ENCODE measurements at regions not wholly inside any gene's neighbourhood (a gene's known extent, or its start where the extent isn't known, plus 50 kb on each side); places are given as distances from the start of the nearest gene placed in this dataset.

DNA sequence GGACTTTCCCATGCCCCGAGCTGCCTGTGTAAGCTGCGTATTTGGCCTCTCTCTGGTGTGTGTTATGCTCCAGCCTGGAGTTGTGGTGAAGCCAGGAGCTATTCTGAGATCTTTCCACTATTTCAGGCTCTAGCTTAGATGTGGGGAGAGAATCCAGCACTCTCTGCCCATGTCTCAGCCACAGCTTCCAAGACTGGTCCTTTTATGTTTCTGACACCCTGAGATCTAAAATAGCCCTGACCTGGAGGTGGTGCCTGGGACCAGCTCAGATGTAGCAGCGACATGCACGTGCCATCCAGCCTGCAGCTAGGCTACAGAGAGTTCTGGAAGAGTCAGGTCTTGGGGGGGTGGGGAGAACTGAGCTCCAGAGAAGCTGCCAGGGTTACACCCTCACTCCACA, 76.5 kb downstream of the TENT5C start:
- no peak overlapping the region for H3K4me3 ChIP-seq (replicated peaks in 1 of 2; ENCODE audit: low read depth in 2 of 2, low read length in 2 of 2)
- TF ChIP-seq, protein P1, sequence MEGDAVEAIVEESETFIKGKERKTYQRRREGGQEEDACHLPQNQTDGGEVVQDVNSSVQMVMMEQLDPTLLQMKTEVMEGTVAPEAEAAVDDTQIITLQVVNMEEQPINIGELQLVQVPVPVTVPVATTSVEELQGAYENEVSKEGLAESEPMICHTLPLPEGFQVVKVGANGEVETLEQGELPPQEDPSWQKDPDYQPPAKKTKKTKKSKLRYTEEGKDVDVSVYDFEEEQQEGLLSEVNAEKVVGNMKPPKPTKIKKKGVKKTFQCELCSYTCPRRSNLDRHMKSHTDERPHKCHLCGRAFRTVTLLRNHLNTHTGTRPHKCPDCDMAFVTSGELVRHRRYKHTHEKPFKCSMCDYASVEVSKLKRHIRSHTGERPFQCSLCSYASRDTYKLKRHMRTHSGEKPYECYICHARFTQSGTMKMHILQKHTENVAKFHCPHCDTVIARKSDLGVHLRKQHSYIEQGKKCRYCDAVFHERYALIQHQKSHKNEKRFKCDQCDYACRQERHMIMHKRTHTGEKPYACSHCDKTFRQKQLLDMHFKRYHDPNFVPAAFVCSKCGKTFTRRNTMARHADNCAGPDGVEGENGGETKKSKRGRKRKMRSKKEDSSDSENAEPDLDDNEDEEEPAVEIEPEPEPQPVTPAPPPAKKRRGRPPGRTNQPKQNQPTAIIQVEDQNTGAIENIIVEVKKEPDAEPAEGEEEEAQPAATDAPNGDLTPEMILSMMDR (IDR thresholded peaks at IDR 0.05; ENCODE audit: low read depth, low read length), result no peak
- no peak for DNase-seq (ENCODE audit: low read depth in 2 of 2)

DNA sequence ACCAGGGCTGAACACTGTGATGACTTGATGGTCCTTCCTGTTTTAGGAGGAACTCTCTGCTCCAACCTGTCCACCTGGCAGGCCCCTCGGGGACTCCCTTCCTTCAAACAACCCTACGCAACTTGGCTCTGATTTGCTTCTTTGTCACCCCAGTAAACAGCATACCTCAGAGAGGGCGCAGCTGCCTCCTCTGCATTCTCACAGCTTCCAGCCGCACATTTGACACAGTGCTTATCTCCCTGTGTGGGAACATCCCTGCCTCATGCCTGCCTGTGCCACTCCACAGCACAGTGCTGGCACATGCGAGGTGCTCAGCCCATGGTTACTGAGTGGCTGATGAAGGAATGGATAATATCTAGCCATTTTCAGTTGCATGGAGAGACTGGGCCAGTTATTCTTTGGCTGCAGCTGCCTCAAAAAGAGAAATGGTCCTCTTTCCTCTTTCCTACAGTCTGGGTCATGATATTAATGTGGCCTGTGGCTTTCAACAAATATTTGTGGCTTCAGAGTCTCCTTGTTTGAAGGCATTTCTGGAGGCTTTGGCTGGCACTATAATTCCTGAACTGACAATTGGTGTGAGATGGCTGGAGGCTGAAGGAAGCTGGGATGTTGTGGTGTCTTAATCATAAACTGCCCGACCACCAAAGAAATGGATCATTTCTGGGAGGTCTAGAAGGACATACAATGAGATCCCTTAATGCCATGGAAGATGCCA, 77.9 kb downstream of the TENT5C start:
- TF ChIP-seq, protein P1 (IDR thresholded peaks at IDR 0.05; ENCODE audit: low read depth, low read length), result no peak

DNA sequence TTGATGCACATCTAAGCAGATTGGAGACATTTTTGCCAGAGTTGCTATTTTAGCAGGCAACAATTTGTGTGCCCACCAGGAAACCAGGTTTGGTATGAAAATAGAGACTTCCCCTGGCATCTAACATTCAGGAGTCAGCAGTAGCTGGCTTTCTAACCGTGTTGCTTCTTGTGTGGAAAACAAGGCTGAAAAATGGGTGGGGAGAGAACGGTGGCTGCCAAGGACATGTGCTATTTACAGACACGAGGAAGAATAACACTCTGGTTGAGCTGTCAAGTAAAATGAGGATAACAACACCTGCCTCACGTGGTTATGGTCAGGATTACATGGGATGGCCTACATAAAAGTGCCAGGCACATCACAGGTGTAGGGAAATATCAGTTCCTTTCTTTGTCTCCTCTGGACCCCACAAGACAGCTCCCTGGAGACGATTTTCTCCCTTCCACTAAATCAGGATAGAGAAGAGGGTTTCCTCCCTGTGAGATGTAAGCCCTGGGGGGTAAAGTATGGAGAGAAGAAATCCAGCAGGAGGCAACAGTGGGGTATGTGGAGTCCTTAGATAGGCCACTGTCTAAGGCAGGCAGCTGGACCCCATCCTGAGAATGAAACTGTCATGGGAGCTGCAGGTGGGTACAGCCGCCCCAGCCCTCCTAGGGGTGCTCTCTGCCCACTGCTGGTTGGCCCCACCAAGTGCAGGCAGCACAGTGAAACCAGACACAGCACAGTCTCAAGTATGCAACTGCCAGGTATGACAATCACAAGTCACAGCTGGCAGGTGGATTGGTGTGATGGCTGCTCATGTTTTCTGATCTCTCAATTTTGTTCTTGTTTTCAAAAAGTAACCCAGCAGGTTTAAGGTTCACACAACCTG, 80.3 kb downstream of the TENT5C start:
- no peak overlapping the region for H3K4me3 ChIP-seq (replicated peaks in 1 of 2; ENCODE audit: low read depth in 2 of 2, low read length in 2 of 2)
- no peak for DNase-seq (ENCODE audit: low read depth in 2 of 2)
- TF ChIP-seq, protein P1 (IDR thresholded peaks at IDR 0.05; ENCODE audit: low read depth, low read length), result no peak

More for the DNA sequence above, 77.9 kb downstream of the TENT5C start:
- no peak overlapping the region for H3K4me3 ChIP-seq (replicated peaks in 1 of 2; ENCODE audit: low read depth in 2 of 2, low read length in 2 of 2)
- peak in 1 of 2 donors; percentile 44 for DNase-seq (ENCODE audit: low read depth in 2 of 2)

DNA sequence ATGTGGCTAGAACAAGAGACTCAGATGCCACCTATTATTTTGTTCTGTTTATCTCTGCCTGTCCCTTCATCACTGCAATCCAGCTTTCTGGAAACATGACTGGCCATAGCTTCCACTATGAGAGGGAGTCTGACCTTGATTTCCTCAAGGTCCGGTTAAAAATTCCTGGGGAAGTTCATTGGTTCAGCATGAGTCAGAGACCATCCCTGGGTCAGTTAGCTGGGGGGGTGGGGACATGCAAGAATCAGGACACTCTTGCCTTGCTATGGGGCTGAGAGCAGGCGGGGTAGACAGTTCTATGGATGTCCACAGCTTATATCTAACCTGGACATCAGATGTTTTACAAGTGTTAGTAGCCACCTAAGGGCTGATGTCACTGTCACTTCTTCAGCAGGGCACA, 81.1 kb downstream of the TENT5C start:
- peak; percentile 19 to 69 for DNase-seq (ENCODE audit: low read depth in 2 of 2)
- TF ChIP-seq, protein P1 (IDR thresholded peaks at IDR 0.05; ENCODE audit: low read depth, low read length), result no peak

DNA sequence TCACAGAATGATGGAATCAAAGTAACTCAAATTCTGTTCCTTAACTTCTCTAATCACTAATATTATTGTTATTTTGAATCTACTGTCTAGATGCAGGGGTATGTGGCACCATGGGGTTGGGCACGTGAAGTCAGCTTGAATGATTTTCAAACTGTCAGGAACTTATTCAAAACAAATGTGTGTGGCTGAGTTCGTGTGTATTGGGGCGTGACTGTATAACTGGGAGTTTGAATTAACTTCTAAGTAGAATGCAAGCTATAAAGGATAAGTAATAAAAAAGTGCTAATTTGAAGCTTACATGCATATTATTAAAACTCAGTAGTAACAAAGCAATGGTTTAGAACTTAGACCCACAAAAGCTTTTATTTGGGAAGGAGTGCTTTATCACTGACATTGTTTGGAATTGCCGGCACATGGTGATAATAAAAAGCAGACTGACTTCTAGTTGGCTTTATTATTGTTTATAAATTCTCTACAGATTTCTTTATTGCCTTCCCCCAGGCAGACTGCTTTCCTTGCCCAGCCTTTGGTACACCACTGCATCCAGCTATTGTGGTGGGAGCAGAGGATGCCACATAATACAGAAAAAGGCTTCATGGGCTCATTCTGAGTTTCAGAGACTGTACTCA, 84.3 kb downstream of the TENT5C start:
- TF ChIP-seq, protein P1 (IDR thresholded peaks at IDR 0.05; ENCODE audit: low read depth, low read length), result no peak
- DNase-seq (ENCODE audit: low read depth in 2 of 2), result no peak
- no peak overlapping the region for H3K4me3 ChIP-seq (replicated peaks in 1 of 2; ENCODE audit: low read depth in 2 of 2, low read length in 2 of 2)

More for the DNA sequence above, 81.1 kb downstream of the TENT5C start:
- no peak overlapping the region for H3K4me3 ChIP-seq (replicated peaks in 1 of 2; ENCODE audit: low read depth in 2 of 2, low read length in 2 of 2)

DNA sequence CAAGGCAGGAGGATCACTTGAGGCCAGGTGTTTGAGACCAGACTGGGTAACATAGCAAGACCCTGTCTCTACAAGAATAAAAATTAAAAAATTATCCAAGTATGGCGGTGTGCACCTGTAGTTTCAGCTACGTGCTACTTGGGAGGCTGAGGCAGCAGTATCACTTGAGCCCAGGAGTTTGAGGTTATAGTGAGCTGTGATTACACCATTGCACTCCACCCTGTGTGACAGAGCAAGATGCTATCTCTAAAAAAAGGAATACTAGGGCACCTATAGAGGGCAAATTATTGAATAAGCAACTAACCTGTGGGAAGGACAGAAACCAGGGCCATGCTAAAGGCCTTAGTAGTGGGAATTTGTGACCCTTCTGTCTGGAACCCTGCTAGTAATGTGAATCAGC, 86.1 kb downstream of the TENT5C start:
- no peak for DNase-seq (ENCODE audit: low read depth in 2 of 2)
- TF ChIP-seq, protein P1 (IDR thresholded peaks at IDR 0.05; ENCODE audit: low read depth, low read length), result no peak
- no peak overlapping the region for H3K4me3 ChIP-seq (replicated peaks in 1 of 2; ENCODE audit: low read depth in 2 of 2, low read length in 2 of 2)

Data from cardiac fibroblast (primary cell).